SU-DHL-6 (cell line): ENCODE measurements at regions not wholly inside any gene's neighbourhood (a gene's known extent, or its start where the extent isn't known, plus 50 kb on each side); places are given as distances from the start of the nearest gene placed in this dataset.

ENCODE experiments used
- H2AFZ ChIP-seq: fragments of 200-600 bp; sonication (generic); 2 replicates; pipeline ENCODE4 v1.6.1; 2014; ENCODE audit warnings: low read depth, mild to moderate bottlenecking, moderate library complexity, mixed read lengths, antibody characterized with exemption, low read length; ENCODE audit not compliant: severe bottlenecking
- H3F3A ChIP-seq: fragments of 200-600 bp; shearing (Covaris generic); 2 replicates; pipeline ENCODE4 v1.6.0; 2016; ENCODE audit warnings: antibody characterized with exemption, mild to moderate bottlenecking; ENCODE audit not compliant: insufficient read depth
- H3K27ac ChIP-seq: fragments of 200-600 bp; sonication (generic); 2 replicates; pipeline ENCODE4 v1.5.1; 2016; ENCODE audit warnings: low read depth, mild to moderate bottlenecking, low read length, moderate library complexity, mixed read lengths
- H3K27me3 ChIP-seq: fragments of 200-600 bp; sonication (generic), shearing (Covaris generic); 2 replicates; pipeline ENCODE4 v1.6.0; 2014; ENCODE audit warnings: mild to moderate bottlenecking, low read length
- H3K36me3 ChIP-seq: fragments of 200-600 bp; sonication (generic); 2 replicates; pipeline ENCODE4 v1.6.1; 2014; ENCODE audit warnings: mild to moderate bottlenecking, low read length, mixed read lengths
- H3K4me2 ChIP-seq: fragments of 300-600, 200-600 bp; shearing (Covaris generic), sonication (generic); 2 replicates; pipeline ENCODE4 v1.6.0; 2014; ENCODE audit warnings: low read length, low read depth, mild to moderate bottlenecking; ENCODE audit not compliant: poor library complexity, severe bottlenecking
- H3K4me3 ChIP-seq: fragments of 200-600 bp; sonication (generic); 2 replicates; pipeline ENCODE4 v1.5.1; 2014; ENCODE audit warnings: antibody characterized with exemption, low read length, mild to moderate bottlenecking, mixed read lengths; ENCODE audit not compliant: insufficient read depth, poor library complexity, severe bottlenecking
- H3K79me2 ChIP-seq: fragments of 200-600 bp; sonication (generic); 2 replicates; pipeline ENCODE4 v1.6.1; 2014; ENCODE audit warnings: mild to moderate bottlenecking, low read length, moderate library complexity; ENCODE audit not compliant: insufficient read depth
- H3K9ac ChIP-seq: fragments of 200-600 bp; sonication (generic); 2 replicates; pipeline ENCODE4 v1.7.0; 2014; ENCODE audit warnings: mild to moderate bottlenecking, low read length
- H3K9me2 ChIP-seq: fragments of 200-600 bp; sonication (generic); replicated peaks from 2 replicates; pipeline ENCODE4 v1.6.1; 2014; ENCODE audit warnings: low read length; ENCODE audit not compliant: insufficient read depth
- H3K9me3 ChIP-seq: fragments of 200-600 bp; sonication (generic); 2 replicates; pipeline ENCODE4 v1.6.1; 2014; ENCODE audit warnings: low read length, mixed read lengths; ENCODE audit not compliant: insufficient read depth
- H4K20me1 ChIP-seq: fragments of 200-600 bp; sonication (generic); 2 replicates; pipeline ENCODE4 v1.6.1; 2014; ENCODE audit warnings: low read depth, mild to moderate bottlenecking, antibody characterized with exemption, low read length, moderate library complexity, mixed read lengths
- EZH2phosphoT487 ChIP-seq: fragments of 200-600 bp; sonication (generic), shearing (Covaris generic); conservative IDR thresholded peaks from 2 replicates; pipeline ENCODE4 v1.6.1; 2018; ENCODE audit warnings: mild to moderate bottlenecking, antibody characterized with exemption, low read length, moderate library complexity, mixed read lengths
- TF ChIP-seq, protein P1 (sequence below): fragments of 200-600 bp; sonication (generic); IDR thresholded peaks from one replicate; pipeline ENCODE4 v1.5.1; 2017; ENCODE audit warnings: antibody characterized with exemption, mild to moderate bottlenecking, low read length, moderate library complexity; ENCODE audit not compliant: insufficient read depth, poor library complexity, severe bottlenecking

DNA sequence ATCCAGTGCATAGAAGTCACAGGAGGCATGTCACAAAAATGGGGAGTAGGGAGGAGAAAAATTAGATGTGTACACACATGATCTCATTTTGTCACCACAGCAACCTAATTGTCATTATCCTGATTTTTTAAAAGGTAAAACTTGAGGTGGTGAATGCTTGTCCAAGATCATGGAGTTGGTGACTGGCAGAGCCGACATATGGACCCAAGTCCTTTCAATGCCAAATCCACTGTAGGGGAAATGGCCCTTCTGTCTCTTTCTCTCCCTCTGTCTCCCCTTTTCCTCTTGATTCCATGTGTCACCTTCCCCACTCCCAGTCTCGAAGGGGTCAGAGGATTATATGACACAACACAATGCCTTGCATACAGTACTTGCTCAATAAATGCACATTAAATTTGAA lies 65.7 kb upstream of the JUN start:
- Histone ChIP-seq H3K9me3 (no peaks in the 10 kb centered on the region), H3K4me3 (no peak overlapping the region), H3K79me2 (no peaks in the 10 kb centered on the region), H3K9ac (no peak overlapping the region), H3K27me3 (no peaks in the 10 kb centered on the region), H3K36me3 (no peaks in the 10 kb centered on the region), H3K27ac (no peak overlapping the region), H3K9me2 (no peaks in the 10 kb centered on the region), H3F3A (no peaks in the 10 kb centered on the region), H3K4me2 (no peak overlapping the region), H4K20me1 (no peaks in the 10 kb centered on the region), H2AFZ (no peak overlapping the region)
- no peak for TF ChIP-seq EZH2phosphoT487
- TF ChIP-seq, protein P1, sequence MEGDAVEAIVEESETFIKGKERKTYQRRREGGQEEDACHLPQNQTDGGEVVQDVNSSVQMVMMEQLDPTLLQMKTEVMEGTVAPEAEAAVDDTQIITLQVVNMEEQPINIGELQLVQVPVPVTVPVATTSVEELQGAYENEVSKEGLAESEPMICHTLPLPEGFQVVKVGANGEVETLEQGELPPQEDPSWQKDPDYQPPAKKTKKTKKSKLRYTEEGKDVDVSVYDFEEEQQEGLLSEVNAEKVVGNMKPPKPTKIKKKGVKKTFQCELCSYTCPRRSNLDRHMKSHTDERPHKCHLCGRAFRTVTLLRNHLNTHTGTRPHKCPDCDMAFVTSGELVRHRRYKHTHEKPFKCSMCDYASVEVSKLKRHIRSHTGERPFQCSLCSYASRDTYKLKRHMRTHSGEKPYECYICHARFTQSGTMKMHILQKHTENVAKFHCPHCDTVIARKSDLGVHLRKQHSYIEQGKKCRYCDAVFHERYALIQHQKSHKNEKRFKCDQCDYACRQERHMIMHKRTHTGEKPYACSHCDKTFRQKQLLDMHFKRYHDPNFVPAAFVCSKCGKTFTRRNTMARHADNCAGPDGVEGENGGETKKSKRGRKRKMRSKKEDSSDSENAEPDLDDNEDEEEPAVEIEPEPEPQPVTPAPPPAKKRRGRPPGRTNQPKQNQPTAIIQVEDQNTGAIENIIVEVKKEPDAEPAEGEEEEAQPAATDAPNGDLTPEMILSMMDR = no peak

DNA sequence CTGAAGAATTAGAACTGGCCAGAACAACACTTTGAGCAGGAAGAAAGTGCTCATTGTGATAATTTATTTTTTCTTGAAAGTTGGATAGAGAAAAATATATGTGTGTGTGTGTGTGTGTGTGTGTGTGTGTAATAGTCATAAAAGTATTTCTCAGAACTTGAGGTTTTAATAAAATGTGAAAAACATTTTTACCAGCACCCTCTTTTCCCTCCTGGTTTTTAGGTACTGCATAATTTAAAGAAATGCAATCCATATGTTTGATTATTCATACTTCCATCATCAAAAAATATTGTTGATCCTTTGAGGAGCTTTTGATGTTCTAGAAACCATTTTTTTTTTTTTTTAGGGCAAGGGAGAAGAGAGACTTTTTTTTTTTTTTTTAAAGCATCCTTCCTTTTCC lies 66.8 kb upstream of the JUN start:
- Histone ChIP-seq H3K79me2 (no peaks in the 10 kb centered on the region), H3K27ac (no peak overlapping the region), H3K9me2 (no peaks in the 10 kb centered on the region), H3K9me3 (no peaks in the 10 kb centered on the region), H3F3A (no peaks in the 10 kb centered on the region), H3K4me2 (no peak overlapping the region), H3K9ac (no peak overlapping the region), H4K20me1 (no peaks in the 10 kb centered on the region), H2AFZ (no peak overlapping the region), H3K27me3 (no peaks in the 10 kb centered on the region), H3K36me3 (no peaks in the 10 kb centered on the region), H3K4me3 (no peak overlapping the region)
- TF ChIP-seq EZH2phosphoT487 = no peak
- TF ChIP-seq, protein P1 = no peak

DNA sequence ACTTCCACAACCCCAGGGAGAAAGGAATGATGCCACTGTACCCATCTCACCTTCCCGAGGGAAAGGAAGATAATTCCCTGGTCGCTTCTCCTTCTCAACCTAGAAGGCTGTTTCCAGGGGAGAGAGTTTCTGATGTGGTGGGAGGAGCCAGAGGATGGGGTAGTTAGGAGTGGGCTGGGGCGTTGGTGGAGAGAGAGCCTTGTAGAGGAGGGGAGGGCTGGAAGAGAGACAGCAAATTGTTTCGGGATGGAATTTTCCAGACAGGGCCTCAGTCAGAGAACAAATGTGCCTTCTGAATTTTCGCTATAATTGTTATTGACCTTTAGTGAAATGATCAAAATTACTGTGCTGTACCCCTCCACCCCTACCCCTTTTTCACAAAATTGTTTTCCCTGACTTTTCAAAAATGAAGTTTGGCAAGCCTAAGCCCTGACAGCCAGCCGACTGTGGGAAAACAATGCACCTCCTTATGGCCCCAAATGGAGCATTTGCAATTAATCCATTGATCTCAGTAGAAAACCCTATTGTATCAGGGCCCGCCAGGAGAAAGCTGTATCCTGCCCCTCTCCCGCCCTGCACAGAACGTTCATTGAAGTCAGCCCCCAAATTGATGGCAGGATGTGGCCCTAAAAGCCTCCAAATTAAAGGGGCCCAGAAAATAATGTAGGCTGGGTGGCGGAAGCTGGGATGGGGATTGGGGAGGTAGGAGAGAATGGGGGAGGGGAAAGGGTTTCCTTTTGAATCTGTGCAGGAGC lies 69.1 kb upstream of the JUN start:
- no peaks in the 10 kb centered on the region for H3K27me3 ChIP-seq
- no peak overlapping the region for H3K4me3 ChIP-seq
- H3K9me2 ChIP-seq = no peaks in the 10 kb centered on the region
- no peak for TF ChIP-seq EZH2phosphoT487
- TF ChIP-seq, protein P1 = no peak
- H3K9ac ChIP-seq = no peak overlapping the region
- no peaks in the 10 kb centered on the region for H4K20me1 ChIP-seq
- H3K4me2 ChIP-seq = no peak overlapping the region
- H2AFZ ChIP-seq = no peak overlapping the region
- no peak overlapping the region for H3K27ac ChIP-seq
- no peaks in the 10 kb centered on the region for H3K9me3 ChIP-seq
- H3F3A ChIP-seq = no peaks in the 10 kb centered on the region
- no peaks in the 10 kb centered on the region for H3K79me2 ChIP-seq
- no peaks in the 10 kb centered on the region for H3K36me3 ChIP-seq
